H9 (cell line): ENCODE measurements at regions not wholly inside any gene's neighbourhood (a gene's known extent, or its start where the extent isn't known, plus 50 kb on each side); places are given as distances from the start of the nearest gene placed in this dataset.

Experiments
- DNase-seq: peaks from one replicate; pipeline ENCODE4 v3.0.0-alpha.2; 2017
- H2AFZ ChIP-seq: one replicate; pipeline ENCODE4 v1.6.1; 2013; ENCODE audit warnings: mild to moderate bottlenecking, low read length, control low read depth, moderate library complexity
- H2AK5ac ChIP-seq: 2 replicates; pipeline ENCODE4 v1.6.1; 2013; ENCODE audit warnings: low read length, control low read depth, mixed read lengths; ENCODE audit not compliant: insufficient read length
- H2BK120ac ChIP-seq: one replicate; pipeline ENCODE4 v1.6.1; 2013; ENCODE audit warnings: low read depth, mild to moderate bottlenecking, low read length, control low read depth, inconsistent platforms; ENCODE audit not compliant: poor library complexity, severe bottlenecking
- H2BK12ac ChIP-seq: 2 replicates; pipeline ENCODE4 v1.6.1; 2013; ENCODE audit warnings: low read length, control low read depth, mixed read lengths, low read depth; ENCODE audit not compliant: insufficient read length
- H2BK15ac ChIP-seq: 2 replicates; pipeline ENCODE4 v1.6.1; 2013; ENCODE audit warnings: low read depth, low read length, control low read depth
- H2BK20ac ChIP-seq: one replicate; pipeline ENCODE4 v1.6.1; 2013; ENCODE audit warnings: low read depth, mild to moderate bottlenecking, low read length, control low read depth, inconsistent platforms; ENCODE audit not compliant: poor library complexity, severe bottlenecking
- H2BK5ac ChIP-seq: 2 replicates; pipeline ENCODE4 v1.6.1; 2013; ENCODE audit warnings: low read length, control low read depth, mixed read lengths; ENCODE audit not compliant: insufficient read length
- H3K14ac ChIP-seq: 2 replicates; pipeline ENCODE4 v1.6.1; 2013; ENCODE audit warnings: low read length, control low read depth; ENCODE audit not compliant: insufficient read depth
- H3K18ac ChIP-seq: 2 replicates; pipeline ENCODE4 v1.6.1; 2013; ENCODE audit warnings: low read depth, mild to moderate bottlenecking, mixed read lengths, low read length, control low read depth; ENCODE audit not compliant: insufficient read length
- H3K23ac ChIP-seq: 2 replicates; pipeline ENCODE4 v1.6.1; 2013; ENCODE audit warnings: low read length, control low read depth, mixed read lengths, low read depth; ENCODE audit not compliant: insufficient read length
- H3K23me2 ChIP-seq: 2 replicates; pipeline ENCODE4 v1.6.1; 2013; ENCODE audit warnings: low read depth, mild to moderate bottlenecking, mixed read lengths, low read length, control low read depth; ENCODE audit not compliant: insufficient read length, poor library complexity, severe bottlenecking
- H3K27ac ChIP-seq: 2 replicates; pipeline ENCODE4 v1.5.1; 2013; ENCODE audit warnings: low read length, control low read depth, mixed read lengths, low read depth; ENCODE audit not compliant: insufficient read length
- H3K27me3 ChIP-seq: 2 replicates; pipeline ENCODE4 v1.6.1; 2013; ENCODE audit warnings: low read length, control low read depth, inconsistent platforms; ENCODE audit not compliant: insufficient read depth
- H3K4ac ChIP-seq: 2 replicates; pipeline ENCODE4 v1.6.1; 2013; ENCODE audit warnings: low read depth, mild to moderate bottlenecking, control low read depth, inconsistent platforms, low read length, moderate library complexity
- H3K4me1 ChIP-seq: 2 replicates; pipeline ENCODE4 v1.6.1; 2013; ENCODE audit warnings: low read length, control low read depth, inconsistent platforms; ENCODE audit not compliant: insufficient read depth
- H3K4me2 ChIP-seq: 2 replicates; pipeline ENCODE4 v1.6.1; 2013; ENCODE audit warnings: low read length, control low read depth, mixed read lengths; ENCODE audit not compliant: insufficient read length, insufficient read depth
- H3K56ac ChIP-seq: 2 replicates; pipeline ENCODE4 v1.6.1; 2013; ENCODE audit warnings: low read depth, mild to moderate bottlenecking, mixed read lengths, low read length, control low read depth; ENCODE audit not compliant: insufficient read length
- H3K79me1 ChIP-seq: 2 replicates; pipeline ENCODE4 v1.6.1; 2013; ENCODE audit warnings: low read depth, mild to moderate bottlenecking, moderate library complexity, low read length, control low read depth, inconsistent platforms; ENCODE audit not compliant: insufficient read depth, poor library complexity, severe bottlenecking
- H3K79me2 ChIP-seq: 2 replicates; pipeline ENCODE4 v1.6.1; 2013; ENCODE audit warnings: low read length, control low read depth, inconsistent platforms; ENCODE audit not compliant: insufficient read depth
- H3K9ac ChIP-seq: 2 replicates; pipeline ENCODE4 v1.6.1; 2013; ENCODE audit warnings: low read length, control low read depth, mixed read lengths; ENCODE audit not compliant: insufficient read length; ENCODE audit errors: extremely low read depth
- H3K9me3 ChIP-seq: one replicate; pipeline ENCODE4 v1.6.1; 2013; ENCODE audit warnings: low read depth, low read length, inconsistent platforms; ENCODE audit not compliant: control insufficient read depth
- H3T11ph ChIP-seq: one replicate; pipeline ENCODE4 v1.6.1; 2013; ENCODE audit warnings: mild to moderate bottlenecking, low read length, control low read depth, inconsistent platforms
- H4K20me1 ChIP-seq: one replicate; pipeline ENCODE4 v1.6.1; 2013; ENCODE audit not compliant: control insufficient read depth, insufficient read length, insufficient read depth
- H4K5ac ChIP-seq: 2 replicates; pipeline ENCODE4 v1.6.1; 2013; ENCODE audit warnings: low read depth, mild to moderate bottlenecking, mixed read lengths, low read length, control low read depth; ENCODE audit not compliant: insufficient read length
- H4K8ac ChIP-seq: replicated peaks from 2 replicates; pipeline ENCODE4 v1.6.1; 2013; ENCODE audit warnings: low read length, control low read depth, mixed read lengths, low read depth; ENCODE audit not compliant: insufficient read length
- H4K91ac ChIP-seq: 2 replicates; pipeline ENCODE4 v1.6.1; 2013; ENCODE audit warnings: low read depth, mild to moderate bottlenecking, moderate library complexity, mixed read lengths, low read length, control low read depth; ENCODE audit not compliant: insufficient read length
- H3K27ac Mint-ChIP-seq, 3 experiments: 2 replicates in 2 of 3; 3 replicates in 1 of 3; pipeline ENCODE4 v1.8.0; 2020 to 2021; ENCODE audit warnings: mixed read lengths in 3 of 3, mild to moderate bottlenecking in 1 of 3, moderate library complexity in 1 of 3
- H3K27me3 Mint-ChIP-seq: 2 replicates; pipeline ENCODE4 v1.8.0; 2021; ENCODE audit warnings: low read depth, mild to moderate bottlenecking, moderate library complexity, mixed read lengths
- H3K36me3 Mint-ChIP-seq, 3 experiments: 2 replicates in 2 of 3; 3 replicates in 1 of 3; pipeline ENCODE4 v1.8.0; 2020 to 2021; ENCODE audit warnings: low read depth in 3 of 3, mixed read lengths in 3 of 3; ENCODE audit not compliant: insufficient read depth in 1 of 3
- H3K4me1 Mint-ChIP-seq, 2 experiments: 2 replicates each; pipeline ENCODE4 v1.8.0; 2020; ENCODE audit warnings: mixed read lengths in 2 of 2
- H3K4me3 Mint-ChIP-seq, 2 experiments: 2 replicates in 1 of 2; 3 replicates in 1 of 2; pipeline ENCODE4 v1.8.0; 2020 to 2021; ENCODE audit warnings: mild to moderate bottlenecking in 2 of 2, mixed read lengths in 2 of 2, moderate library complexity in 1 of 2
- H3K9me3 Mint-ChIP-seq, 2 experiments: 2 replicates in 1 of 2; 3 replicates in 1 of 2; pipeline ENCODE4 v1.8.0; 2020; ENCODE audit warnings: mild to moderate bottlenecking in 2 of 2, mixed read lengths in 2 of 2, moderate library complexity in 1 of 2
- CTCF ChIP-seq: fragments of 200-600 bp; sonication (generic); conservative IDR thresholded peaks from 3 replicates; pipeline ENCODE4 v1.8.0; 2021; ENCODE audit warnings: antibody characterized with exemption, mild to moderate bottlenecking
- WGBS: extraction: QIAGEN DNeasy Blood & Tissue Kit; methylation state at CpG from one replicate; pipeline ENCODE4 v1.1.7; 2013; ENCODE audit warnings: missing lambda C conversion rate, low lambda C conversion rate, mixed read lengths; ENCODE audit not compliant: insufficient read length; ENCODE audit errors: extremely low coverage; 5-methylcytosine and 5-hydroxymethylcytosine counted together

DNA sequence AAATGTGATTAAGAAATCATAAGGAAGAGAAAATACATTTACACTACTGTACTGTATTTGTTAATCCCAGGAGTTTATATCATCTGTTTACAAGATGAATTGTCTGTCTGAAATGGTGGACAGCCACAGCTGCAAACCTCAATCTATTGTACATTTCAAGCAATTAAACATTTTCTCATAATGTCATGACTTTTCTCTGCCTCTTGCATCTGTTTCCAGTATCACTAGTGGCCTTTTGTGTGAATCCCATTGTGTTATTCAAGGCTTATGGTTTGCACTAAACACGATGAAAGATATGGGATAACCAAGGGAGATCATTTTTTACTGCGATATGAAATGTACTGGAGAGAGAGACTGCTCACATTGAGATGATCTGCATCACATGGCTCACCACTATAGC is 200.2 kb upstream of the LRRN1 start:
- Histone ChIP-seq H3K27ac (no peak overlapping the region), H2BK15ac (no peak overlapping the region), H3K9me3 (no peaks in the 10 kb centered on the region), H4K5ac (no peak overlapping the region), H3K4me1 (0 out of 2 replicates have a peak, but pooled peaks cover under 1% of the 10 kb centered on the region), H2BK12ac (no peak overlapping the region), H3T11ph (no peak overlapping the region), H4K91ac (no peak overlapping the region), H3K23ac (no peak overlapping the region), H3K14ac (no peak overlapping the region), H2BK120ac (no peak overlapping the region), H2BK5ac (no peak overlapping the region), H3K27me3 (no peaks in the 10 kb centered on the region), H3K56ac (no peak overlapping the region), H3K18ac (no peak overlapping the region), H3K9ac (no peak overlapping the region), H3K79me1 (no peaks in the 10 kb centered on the region), H3K23me2 (no peaks in the 10 kb centered on the region), H2AK5ac (no peak overlapping the region), H4K8ac (no peak overlapping the region), H2BK20ac (no peak overlapping the region), H3K79me2 (no peaks in the 10 kb centered on the region), H2AFZ (no peak overlapping the region), H3K4ac (no peak overlapping the region), H3K4me2 (no peak overlapping the region), H4K20me1 (no peaks in the 10 kb centered on the region)
- Mint-ChIP-seq H3K36me3 (no peaks in the 10 kb centered on the region), H3K4me3 (no peak overlapping the region), H3K9me3 (no peaks in the 10 kb centered on the region), H3K4me1 (peaks cover 2 to 12% of the 10 kb centered on the region in 2 experiments; a peak in 3 of 4 replicates), H3K27me3 (peaks cover 4% of the 10 kb centered on the region), H3K27ac (no peak overlapping the region)
- TF ChIP-seq CTCF: no peak
- no CpG with 5 or more reads among the region's 2 CpGs for WGBS
- DNase-seq: no peak
